ENCODE measurements at regions not wholly inside any gene's neighbourhood (a gene's known extent, or its start where the extent isn't known, plus 50 kb on each side); places are given as distances from the start of the nearest gene placed in this dataset.

- H3K36me3 ChIP-seq, result no peaks in the 10 kb centered on the region
- H3K27ac ChIP-seq, result no peak overlapping the region
- no peaks in the 10 kb centered on the region for H3K4me1 ChIP-seq
- ATAC-seq (ENCODE audit: low FRiP score in 2 of 2) (no peak), DNase-seq (no peak)
- TF ChIP-seq EP300 (IDR thresholded peaks at IDR 0.05), result no peak
- TF ChIP-seq POLR2AphosphoS5 (IDR thresholded peaks at IDR 0.05), result no peak
- TF ChIP-seq CTCF (IDR thresholded peaks at IDR 0.05), result no peak
- TF ChIP-seq POLR2A (IDR thresholded peaks at IDR 0.05), result no peak
- no peak overlapping the region for H3K4me3 ChIP-seq
- peaks cover 0 to 12% (median 0%) of the 10 kb centered on the region in 4 donors for H3K9me3 ChIP-seq
- H3K27me3 ChIP-seq, result no peaks in the 10 kb centered on the region
- 90 to 97% methylated on average over 1 of the region's 1 CpG for WGBS, 2 donors
These were observed 819.5 kb downstream of the SLC16A7 start for GRCh38 chr12:60415351-60415750.

GRCh38 chr12:60419986-60420385 is 824.2 kb downstream of the SLC16A7 start:
- Histone ChIP-seq H3K27ac (no peak overlapping the region), H3K4me1 (no peaks in the 10 kb centered on the region), H3K27me3 (no peaks in the 10 kb centered on the region), H3K36me3 (no peaks in the 10 kb centered on the region), H3K4me3 (no peak overlapping the region), H3K9me3 (peaks cover 0 to 15% (median 0%) of the 10 kb centered on the region in 4 donors)
- TF ChIP-seq EP300 (IDR thresholded peaks at IDR 0.05) (no peak), POLR2AphosphoS5 (IDR thresholded peaks at IDR 0.05) (no peak), CTCF (IDR thresholded peaks at IDR 0.05) (no peak), POLR2A (IDR thresholded peaks at IDR 0.05) (no peak)
- DNase-seq, result no peak
- no peak for ATAC-seq (ENCODE audit: low FRiP score in 2 of 2)
- WGBS, 2 donors, result 73 to 75% methylated on average over 2 of the region's 2 CpGs

GRCh38 chr12:60421741-60422140 is 825.9 kb downstream of the SLC16A7 start:
- no peak for DNase-seq
- Histone ChIP-seq H3K36me3 (no peaks in the 10 kb centered on the region), H3K9me3 (peaks cover 0 to 3% (median 0%) of the 10 kb centered on the region in 4 donors), H3K4me3 (no peak overlapping the region), H3K27ac (no peak overlapping the region), H3K27me3 (no peaks in the 10 kb centered on the region), H3K4me1 (no peaks in the 10 kb centered on the region)
- no peak for ATAC-seq (ENCODE audit: low FRiP score in 2 of 2)
- 96 to 100% methylated on average over 1 of the region's 1 CpG for WGBS, 2 donors
- TF ChIP-seq POLR2AphosphoS5 (IDR thresholded peaks at IDR 0.05) (no peak), EP300 (IDR thresholded peaks at IDR 0.05) (no peak), POLR2A (IDR thresholded peaks at IDR 0.05) (no peak), CTCF (IDR thresholded peaks at IDR 0.05) (no peak)

- WGBS, 2 donors, result 85 to 97% methylated on average over 1 of the region's 1 CpG
- Histone ChIP-seq H3K27me3 (no peaks in the 10 kb centered on the region), H3K4me1 (no peaks in the 10 kb centered on the region), H3K36me3 (no peaks in the 10 kb centered on the region), H3K4me3 (no peak overlapping the region), H3K9me3 (no peaks in the 10 kb centered on the region), H3K27ac (no peak overlapping the region)
- TF ChIP-seq CTCF (IDR thresholded peaks at IDR 0.05), result no peak
- DNase-seq, result no peak
- no peak for ATAC-seq (ENCODE audit: low FRiP score in 2 of 2)
These were observed 841.5 kb downstream of the SLC16A7 start for GRCh38 chr12:60437297-60437696.

GRCh38 chr12:60441577-60441976 is 845.7 kb downstream of the SLC16A7 start:
- Histone ChIP-seq H3K27ac (no peak overlapping the region), H3K27me3 (no peaks in the 10 kb centered on the region), H3K4me3 (no peak overlapping the region), H3K36me3 (no peaks in the 10 kb centered on the region), H3K9me3 (peaks cover 0 to 6% (median 2%) of the 10 kb centered on the region in 4 donors), H3K4me1 (no peaks in the 10 kb centered on the region)
- ATAC-seq (ENCODE audit: low FRiP score in 2 of 2) (no peak), DNase-seq (no peak)
- 85 to 87% methylated on average over 4 of the region's 4 CpGs for WGBS, 2 donors
- TF ChIP-seq EP300 (IDR thresholded peaks at IDR 0.05) (no peak), CTCF (IDR thresholded peaks at IDR 0.05) (no peak), POLR2AphosphoS5 (IDR thresholded peaks at IDR 0.05) (no peak), POLR2A (IDR thresholded peaks at IDR 0.05) (no peak)
